ENCODE measurements at regions not wholly inside any gene's neighbourhood (a gene's known extent, or its start where the extent isn't known, plus 50 kb on each side); places are given as distances from the start of the nearest gene placed in this dataset.
"Not testable (repeated sequence)": the region's sequence is repeated elsewhere in the genome, so short reads cannot be mapped to it uniquely, and the experiment has no call there.

DNA sequence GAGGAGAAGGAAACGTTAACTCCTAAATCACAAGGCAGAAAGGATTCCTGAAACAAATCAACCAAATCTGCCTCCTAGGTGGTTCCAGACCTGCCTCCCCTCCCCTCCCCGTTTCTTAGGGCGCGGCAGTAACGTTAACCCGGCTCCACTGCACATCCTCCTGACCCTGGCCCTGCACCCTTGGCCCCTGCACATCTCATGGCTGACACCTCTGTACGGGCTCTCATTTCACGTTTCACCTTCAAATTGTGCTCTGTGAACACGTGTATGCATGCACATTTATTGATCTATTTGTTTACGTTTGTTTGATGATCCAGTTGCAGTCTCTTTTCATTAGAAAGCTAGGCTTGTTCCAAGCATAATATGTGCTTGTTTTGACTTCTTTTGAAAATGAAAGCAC lies 358.1 kb downstream of the ADGRD1 start:
- DNase-seq: no peak

DNA sequence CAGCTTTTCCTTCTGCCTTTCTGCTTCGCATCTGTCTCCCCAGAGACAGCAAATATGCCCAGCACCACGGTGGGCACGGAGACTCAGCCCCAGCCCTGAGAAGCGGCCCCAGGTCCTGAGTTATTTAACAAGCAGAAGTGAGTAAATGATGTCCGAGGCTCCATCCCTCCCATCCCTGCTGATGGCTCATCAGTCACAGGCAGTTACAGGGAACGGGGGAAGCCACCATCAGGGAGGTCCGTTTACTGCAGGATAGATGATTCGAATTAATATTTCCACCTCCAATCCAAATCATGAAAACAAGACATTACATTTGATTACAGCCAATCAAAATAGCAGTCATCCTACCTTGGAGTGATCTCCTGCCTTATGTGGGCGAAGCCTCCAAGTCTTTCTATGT lies 358.7 kb downstream of the ADGRD1 start:
- DNase-seq: peak in 1 of 56 donors; percentile 3

DNA sequence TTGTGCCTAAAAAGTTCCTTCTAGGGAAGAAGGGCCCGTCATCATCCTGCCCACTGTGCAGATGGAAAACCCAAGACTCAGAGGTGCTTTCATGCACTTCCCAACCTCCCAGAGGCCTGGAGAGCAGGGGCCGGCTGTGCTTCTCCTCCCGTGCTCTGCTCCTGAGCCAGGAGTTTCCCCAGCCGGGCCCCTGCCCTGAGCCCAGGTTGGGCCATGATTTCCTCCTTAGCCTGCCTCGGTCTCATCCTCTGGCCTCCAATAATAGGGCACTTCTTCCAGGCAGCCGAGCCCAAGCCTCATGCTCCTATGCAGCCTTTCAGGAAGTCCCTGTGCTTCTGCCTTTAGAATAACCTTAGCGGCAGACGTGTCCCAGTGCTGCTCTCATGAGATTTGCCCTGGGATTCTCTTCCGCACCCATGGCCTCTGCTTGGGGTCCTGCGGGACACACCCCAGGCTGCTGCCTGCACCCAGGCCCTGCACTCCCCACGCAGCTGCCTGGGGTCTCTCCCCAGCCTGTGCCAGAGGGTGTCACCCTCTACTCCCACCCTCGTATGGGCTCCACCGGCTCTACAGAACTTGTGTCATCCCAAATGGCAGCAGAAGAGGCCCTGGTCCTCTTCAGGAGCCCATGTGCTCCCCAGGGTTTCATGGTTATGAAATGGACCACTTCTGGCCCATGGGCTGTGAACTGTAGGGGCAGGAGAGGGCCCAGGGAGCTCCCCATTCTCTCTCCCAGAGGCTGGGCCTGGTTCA lies 359.3 kb downstream of the ADGRD1 start:
- DNase-seq: no peak

DNA sequence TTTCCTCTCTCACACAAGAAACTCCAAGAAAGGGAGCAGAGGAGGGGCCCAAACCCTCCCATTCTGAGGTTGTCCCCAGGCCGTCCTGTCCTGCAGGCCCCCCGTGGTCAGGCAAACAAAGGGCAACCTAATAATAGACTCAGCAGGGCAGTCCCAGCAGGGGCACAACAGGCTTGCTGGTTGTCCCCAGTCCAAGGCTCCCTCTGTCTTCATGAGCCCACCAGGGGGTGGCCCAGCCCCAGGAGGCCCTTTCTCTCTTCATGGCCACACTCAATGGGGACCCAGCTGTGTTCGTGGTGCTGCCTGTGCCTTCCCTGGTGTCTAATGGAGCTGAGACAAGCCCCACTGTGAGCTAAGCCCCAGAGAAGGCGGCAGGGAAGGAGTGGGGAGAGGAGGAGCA lies 359.9 kb downstream of the ADGRD1 start:
- no peak for DNase-seq

DNA sequence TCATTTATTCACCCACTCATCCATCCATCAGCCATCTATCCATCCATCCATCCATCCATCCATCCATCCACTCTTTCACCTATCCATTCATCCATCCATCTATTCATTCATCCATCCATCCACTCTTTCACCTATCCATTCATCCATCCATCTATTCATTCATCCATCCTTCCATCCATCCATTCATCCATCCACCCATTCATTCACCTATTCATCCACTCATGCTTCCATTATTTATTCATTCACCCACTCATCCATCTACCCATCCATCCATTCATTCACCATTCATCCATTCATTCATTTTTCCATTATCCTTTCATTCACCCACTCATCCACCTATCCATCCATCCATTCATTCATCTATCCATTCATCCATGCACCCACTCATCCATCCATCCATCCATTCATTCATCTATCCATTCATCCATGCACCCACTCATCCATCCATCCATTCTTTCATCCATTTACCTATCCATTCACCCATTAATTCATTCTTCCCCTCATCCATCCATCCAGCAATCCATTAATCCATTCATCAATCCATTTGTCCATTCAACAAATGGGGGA lies 360.9 kb downstream of the ADGRD1 start:
- DNase-seq: no peak

DNA sequence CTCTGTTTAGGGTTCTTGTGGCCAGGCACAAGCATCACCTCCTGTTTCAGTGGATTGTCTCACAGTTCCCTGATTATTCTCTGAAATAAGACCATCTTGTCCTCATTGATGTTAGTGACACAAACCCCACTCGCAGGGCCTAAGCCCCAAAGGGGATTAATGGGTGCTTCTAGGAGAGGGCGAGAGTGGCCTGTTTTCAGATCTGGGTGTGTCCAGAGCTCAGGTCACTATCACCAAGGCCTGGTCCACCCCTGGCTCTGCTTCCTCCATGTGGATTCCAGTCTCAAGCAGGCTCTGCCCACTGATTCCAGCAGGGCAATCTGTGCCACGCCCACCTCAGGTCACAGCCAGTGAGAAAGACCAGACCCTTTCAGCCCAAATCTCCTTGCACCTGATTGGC lies 361.9 kb downstream of the ADGRD1 start:
- no peak for DNase-seq

DNA sequence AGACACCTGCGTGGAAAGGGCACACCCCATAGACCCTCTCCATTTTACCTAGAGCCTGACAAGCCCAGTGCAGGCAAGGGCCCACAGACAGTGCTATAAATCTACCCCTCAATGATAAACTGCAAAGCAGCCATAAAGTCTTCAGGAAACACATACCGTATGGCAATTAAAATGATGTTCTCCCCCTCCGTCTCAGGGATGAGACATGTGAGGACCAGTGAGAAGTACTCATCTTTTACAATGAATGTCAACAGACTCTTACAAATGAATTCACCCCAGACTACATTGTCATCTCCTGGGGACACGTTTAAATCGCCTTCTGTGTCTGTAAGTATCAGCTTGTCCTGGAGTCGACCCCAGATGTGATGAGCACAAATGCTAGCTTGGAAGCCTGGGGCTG lies 362.7 kb downstream of the ADGRD1 start:
- DNase-seq: no peak

DNA sequence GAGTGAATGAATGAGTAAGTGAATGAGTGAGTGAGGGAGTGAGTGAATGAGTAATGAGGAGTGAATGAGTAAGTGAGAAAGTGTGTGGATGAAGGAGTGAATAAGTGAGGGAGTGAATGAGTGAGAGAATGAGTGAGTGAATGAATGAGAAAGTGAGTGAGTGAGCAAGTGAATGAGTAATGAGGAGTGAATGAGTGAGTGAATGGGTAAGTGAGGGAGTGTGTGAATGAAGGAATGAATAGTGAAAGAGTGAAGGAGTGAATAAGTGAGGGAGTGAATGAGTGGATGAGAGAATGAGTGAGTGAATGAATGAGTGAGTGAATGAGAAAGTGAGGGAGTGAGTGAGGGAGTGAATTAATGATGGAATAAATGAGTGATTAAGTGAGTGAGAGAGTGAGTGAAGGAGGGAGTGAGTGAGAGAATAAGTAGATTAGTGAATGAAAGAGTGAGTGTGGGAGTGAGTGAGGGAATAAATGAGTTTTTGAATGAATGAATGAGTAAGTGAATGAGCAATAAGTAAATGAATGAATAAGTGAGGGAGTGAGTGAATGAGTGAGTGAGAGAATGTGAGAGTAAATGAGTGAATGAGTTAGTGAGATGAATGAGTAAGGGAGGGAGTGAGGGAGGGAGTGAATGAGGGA lies 364.5 kb downstream of the ADGRD1 start:
- DNase-seq: no peak

DNA sequence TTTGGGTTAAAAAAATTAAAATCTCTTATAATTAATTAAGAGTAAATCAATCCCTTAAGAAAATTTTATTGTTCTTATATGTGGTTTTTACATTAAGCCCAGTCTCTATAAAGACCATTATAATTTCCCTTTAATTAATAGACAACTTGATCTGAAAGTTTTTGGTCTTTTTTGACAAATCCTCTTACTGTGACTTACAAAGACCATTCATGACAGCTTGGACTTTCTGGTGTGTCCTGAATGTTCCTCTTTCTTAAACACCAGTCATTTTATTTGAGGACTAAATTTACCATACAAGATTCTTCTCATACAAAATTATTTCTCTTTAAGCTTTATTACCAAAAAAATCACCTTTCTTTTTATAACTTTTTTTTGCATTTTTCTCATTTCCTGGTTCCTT lies 368.3 kb downstream of the ADGRD1 start:
- no peak for DNase-seq

DNA sequence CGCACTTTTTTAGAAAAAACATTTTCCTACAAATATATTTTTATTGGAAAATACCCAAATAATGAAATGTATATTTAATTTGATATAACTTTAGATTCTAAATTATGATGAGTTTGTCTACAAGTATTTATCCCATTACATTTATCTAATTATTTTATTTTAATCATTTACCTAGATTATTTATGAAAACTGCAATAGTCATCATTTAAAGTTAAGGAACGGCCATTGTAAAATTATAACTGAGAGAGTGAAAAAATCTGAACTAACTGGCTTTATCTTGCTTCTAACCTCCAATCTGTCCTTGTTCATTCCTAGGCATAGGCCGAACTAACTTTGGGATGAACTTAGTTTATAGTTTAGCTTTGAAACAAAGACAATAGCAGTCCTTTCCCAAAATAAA lies 368.8 kb downstream of the ADGRD1 start:
- not testable (repeated sequence) for DNase-seq

DNA sequence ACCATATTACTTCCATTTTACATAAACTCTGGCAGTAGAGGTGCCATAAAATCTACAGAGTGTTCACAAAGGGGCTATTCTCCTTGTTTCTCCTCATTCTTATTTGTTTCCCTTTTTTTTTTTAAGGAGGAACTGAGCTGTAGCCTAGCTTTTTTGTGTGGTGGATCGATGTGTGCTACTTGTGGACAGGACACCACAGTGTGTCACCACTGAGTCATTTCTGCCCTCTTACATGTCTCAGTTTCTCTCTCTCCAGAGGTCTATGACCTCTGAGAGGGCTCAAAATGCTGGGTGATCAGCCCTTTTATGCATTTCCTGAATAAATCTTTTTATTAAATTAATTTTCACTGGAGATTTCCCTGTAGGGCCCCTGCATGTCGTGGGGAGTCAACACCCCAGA lies 370.2 kb downstream of the ADGRD1 start:
- DNase-seq: no peak

DNA sequence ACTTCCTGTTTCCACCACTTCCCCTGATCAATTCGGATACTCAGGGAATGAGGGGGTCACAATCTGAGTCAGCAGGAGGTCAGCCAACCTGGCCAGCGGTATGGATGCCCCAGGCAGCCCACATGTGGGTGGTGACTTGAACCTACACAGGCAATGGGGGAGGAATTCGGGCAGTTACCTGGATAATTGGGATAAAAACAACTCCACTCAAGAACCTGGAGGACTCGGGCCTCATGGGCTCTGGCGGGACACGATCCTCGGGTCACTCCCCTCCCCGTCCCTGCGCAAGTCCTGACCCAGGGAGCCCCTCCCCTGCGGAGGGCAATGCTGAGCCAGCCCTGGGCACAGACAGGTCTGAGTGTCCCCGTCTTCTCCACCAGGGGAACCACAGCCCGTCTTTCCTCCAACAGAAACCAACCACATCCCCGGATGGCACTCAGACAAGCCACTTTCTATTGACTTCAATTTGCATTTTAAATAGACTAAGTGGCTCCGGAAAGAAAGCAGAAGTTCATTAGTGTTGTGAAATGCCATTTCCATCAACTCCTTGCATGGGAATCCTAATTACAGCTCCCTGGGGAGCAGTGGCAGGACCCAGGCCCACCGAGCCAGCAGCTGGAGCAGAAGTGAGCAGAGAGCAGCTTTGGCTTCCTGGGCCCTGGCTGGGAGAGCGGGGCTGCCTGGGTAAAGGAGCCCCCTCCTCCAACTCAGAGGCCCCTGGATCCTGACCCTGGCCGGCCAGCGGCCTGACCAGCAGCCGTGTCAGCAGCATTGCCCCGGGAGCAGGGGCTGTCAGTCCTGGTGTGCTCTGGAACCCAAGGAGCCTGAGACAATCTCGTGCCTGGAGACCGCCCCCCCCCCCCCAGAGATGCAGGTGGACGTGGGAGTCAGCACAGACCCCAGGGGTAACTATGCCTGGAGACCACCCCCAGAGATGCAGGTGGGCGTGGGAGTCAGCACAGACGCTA lies 374.1 kb downstream of the ADGRD1 start:
- DNase-seq: peak in 1 of 56 donors; percentile 4

DNA sequence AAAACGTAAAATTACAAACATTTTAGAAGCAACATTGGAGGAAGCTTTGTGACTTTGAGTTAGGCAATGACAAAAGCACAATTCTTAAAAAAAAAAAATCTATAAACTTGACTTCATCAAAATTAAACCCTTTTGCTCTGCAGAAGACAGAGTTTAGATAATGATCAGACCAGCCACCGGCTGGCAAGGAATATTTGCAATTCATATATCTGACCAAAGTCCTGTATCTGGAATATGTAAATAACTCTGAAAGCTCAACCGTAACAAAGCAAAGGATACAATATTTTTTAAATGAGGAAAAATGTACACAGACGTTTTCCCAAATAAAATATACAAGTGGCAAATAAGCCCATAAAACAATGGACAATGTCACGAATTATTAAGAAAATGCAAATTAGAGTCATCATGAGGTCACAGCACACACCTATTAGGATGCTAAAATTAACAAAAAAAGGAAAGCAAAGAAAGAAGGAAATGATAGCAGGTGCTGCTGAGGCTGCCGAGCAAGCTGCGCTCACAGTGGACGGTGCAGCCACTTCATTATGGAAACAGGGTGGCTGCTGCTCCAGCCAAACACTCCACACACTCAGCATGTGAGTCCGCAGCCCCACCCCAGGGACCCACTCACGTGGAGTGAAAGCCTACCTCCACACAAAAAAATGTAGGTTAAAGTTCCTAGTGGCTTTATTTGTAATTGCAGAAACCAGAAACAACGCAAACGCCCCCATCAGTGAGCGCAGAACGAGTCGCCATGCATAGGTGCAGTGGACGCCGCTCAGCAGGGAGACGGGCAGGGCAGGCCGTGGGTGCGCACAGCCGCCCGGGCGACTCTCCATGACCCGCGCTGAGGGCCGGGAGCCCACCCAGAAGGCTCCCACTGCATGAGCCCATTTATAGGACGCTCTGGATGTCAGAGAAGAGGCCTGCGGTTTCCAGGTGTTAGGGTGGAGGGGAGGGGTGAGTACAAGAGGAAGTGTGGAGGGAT lies 375.4 kb downstream of the ADGRD1 start:
- DNase-seq: not testable (repeated sequence)

DNA sequence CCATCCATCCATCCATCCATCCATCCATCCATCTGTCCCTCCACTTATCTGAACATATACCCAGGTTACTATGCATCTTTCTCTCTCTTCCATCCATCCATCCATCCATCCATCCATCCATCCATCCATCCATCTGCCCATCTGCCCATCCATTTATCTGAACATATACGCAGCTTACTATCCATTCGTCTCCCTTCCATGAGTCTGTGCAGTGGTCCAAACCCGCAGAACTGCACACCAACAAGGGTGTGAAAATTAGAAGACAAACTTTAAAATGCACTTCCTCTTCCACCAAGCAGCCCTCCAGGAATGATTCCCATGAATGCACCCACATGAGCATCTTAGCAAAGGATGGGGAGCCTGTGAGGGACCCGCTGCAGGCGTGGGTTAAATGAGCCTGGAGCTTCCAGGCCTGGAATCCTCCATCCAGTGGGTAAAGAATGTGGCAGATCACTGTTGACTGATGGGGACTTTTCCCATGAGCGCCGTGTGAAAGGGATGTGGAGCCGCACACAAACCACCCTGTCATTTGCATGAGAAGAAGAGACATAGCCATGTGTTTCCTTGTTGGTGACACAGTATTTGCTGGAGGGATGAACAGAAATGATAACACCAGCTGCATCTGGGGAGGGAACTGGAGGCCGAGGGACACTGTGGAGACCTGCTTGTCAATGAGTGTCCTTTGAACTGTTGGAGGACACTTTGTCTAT lies 376.6 kb downstream of the ADGRD1 start:
- DNase-seq: no peak

DNA sequence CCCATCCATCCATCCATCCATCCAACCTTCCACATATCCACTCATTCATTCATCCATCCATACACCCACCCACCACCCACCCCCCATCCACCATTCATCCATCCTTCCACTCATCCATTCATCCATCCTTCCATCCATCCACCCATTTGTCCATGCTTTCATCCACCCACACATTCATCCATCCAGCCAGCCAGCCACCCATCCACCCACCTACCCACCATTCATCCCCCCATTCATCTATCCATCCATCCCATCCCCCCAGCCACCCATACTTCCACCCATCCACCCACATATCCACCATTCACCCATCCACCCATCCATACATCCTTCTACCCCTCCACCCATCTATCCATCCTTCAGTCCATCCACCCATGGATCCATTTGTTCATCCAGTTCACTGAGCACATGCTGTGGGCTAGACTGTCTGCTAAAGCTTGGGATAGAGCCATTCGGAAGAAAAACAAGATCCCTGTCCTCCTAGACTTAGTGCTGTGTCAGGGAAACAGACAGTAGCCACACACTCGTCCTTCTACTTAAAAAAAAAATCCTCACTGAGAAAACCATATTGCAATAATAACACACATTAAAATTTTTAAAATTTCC lies 377.5 kb downstream of the ADGRD1 start:
- DNase-seq: no peak

DNA sequence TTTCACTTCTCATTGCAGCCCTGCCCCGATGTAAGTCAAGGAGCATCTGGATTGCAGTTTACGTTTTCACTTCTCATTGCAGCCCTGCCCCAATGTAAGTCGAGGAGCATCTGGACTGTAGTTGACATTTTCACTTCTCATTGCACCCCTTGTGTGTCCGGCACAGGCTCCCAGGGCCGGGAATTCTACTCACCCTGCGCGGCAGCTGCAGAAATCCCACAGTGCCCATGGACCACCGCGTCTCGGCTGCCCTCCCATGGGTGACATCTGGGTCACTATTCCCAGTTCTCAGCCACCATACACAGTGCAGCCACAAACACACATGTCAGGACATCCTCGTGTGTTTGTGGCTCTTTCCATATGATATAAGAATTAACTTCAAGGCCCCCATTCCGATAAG lies 378.5 kb downstream of the ADGRD1 start:
- no peak for DNase-seq

DNA sequence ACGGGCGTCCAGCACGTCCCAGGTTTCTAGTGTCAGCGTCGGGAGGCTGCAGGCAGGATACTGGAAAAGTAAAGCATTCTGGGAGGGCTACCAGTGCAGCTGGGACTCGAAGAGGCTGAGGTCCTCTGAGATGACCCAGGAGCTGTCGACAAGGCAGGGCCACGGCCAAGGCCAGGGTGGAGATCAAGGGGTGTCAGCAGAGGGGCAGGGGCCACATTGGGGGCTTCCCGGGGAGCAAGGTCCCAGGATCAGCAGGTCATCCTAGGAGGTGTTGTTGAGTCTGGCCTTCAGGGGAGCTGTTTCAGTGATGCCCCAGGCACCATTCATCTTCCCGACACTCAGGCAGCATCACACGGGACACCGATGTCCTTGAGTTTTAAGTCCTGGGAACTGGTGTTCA lies 377.8 kb upstream of the SFSWAP start:
- no peak for DNase-seq

DNA sequence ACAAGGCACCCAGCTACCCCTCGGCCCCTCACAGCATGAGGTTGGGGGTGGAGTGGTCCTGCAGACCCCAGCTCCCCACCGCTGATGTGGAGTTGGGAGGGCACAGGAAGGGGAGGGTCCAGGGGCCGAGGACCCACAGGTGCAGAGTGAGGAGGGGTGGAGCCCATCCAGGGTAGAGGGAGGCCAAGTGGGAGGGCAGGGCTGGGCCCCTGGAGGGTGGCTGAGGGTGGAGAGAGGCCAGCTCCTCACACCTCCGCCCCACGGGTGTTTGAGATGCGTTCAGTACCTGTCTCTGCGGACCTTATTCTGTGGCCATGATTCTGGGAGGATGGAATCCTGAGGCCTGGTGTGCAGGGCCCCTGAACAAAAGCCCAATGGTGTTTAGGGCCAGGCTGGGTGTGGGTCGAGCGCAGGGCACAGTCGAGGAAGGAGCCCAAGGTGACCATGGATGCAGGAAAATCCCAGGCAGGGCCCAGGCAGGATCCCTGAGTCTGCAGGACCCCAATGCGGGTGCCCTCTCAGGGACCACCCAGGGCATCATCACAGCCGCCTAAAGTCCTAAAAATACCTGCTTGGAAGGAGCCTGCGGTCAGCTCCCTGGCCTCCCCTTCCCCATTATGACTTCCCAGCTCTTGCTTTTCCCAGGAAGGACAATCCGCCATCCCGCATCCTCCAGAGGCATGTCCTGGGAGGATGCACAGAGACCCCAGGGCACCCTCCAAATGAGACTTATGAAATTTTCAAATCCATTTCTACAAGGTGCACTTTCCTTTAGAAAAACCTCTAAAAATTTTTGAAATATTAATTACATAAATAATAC lies 377.1 kb upstream of the SFSWAP start:
- no peak for DNase-seq
